Fibroblast of skin of right quadriceps (primary cell): ENCODE measurements at regions not wholly inside any gene's neighbourhood (a gene's known extent, or its start where the extent isn't known, plus 50 kb on each side); places are given as distances from the start of the nearest gene placed in this dataset.

Experiments used
- DNase-seq: peaks from one replicate; pipeline ENCODE4 v3.0.0-alpha.2; 2013

- peak; percentile 51 for DNase-seq
Observed at GRCh38 chr10:10126218-10126617, 891.5 kb upstream of the CELF2 start.

DNA sequence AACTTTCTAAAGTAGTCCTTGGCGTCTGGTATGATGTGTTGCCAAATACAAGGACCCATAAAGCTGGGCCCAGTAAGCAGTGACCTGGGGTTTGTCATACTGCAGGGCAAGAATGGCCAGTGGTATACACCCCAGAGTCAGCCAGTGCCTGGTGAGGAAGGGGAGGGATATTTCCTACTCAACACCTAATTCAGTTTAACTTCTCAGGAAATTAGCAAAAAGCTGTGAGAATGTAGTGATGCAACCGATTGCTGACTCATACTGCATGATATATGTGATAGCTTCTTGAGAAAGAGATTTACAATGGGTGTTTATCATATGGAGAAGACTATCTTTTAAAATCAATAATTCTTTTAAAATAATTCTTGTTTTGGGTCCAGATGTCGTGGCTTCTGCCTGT, 889.3 kb upstream of the CELF2 start:
- DNase-seq = peak; percentile 55

DNA sequence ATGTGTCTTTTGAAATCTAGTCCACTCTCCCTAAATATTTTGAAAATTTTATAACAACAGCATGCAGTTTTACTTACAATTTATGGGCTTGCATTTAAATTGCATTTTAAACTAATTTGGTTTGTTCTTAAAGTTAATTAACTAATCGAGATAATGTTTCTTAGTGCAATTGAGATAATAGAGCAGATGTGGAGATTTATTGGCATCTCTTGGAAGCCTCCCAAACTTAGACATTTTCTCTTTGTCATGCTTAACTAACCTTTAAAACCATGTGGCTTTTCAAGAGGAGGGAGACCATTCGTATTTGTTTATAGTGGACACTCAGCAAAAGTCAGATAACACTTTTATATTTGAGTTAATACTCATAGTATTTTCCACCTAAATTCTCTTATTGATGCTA, 887.0 kb upstream of the CELF2 start:
- DNase-seq = no peak

DNA sequence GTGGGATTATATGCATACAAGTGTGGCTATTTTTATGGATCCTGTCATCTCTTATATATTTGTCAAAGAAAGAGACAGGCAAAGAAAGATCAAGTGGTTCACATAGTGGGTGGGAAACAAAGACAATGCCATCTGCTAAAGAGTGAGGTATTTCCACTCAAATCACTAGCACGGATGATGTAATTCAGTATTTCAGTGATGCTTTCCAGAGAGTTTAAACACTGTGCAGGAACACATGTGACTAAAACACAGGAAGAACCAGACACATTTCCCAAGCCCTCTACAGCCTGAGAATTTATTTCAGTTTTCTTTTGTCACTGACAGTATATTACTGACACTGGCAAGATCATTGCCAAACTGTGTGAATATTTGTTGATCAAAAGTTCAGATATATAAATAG, 885.7 kb upstream of the CELF2 start:
- DNase-seq = peak; percentile 2

GRCh38 chr10:10133281-10133680, 884.4 kb upstream of the CELF2 start:
- no peak for DNase-seq

GRCh38 chr10:10138685-10139084, 879.0 kb upstream of the CELF2 start:
- no peak for DNase-seq

GRCh38 chr10:10141782-10142382, 875.8 kb upstream of the CELF2 start:
- no peak for DNase-seq

DNA sequence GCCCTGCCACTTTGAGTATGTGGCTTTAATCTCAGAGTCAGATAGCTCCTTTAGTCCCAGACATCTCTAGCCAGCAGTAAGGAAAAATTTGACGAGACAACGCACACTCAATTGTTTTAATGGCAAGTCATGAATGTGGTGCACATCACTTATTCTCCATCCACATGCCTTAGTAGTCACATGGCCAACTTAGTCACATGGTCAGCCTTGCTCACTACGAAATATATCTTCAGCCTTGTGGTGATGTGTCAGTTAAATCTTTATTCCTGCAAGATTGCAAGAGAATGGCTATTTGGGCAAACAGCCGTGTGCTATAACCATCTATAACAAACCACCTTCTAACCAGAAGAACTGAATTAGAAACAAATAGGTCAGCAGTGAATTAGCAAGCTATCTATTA, 871.1 kb upstream of the CELF2 start:
- no peak for DNase-seq

DNA sequence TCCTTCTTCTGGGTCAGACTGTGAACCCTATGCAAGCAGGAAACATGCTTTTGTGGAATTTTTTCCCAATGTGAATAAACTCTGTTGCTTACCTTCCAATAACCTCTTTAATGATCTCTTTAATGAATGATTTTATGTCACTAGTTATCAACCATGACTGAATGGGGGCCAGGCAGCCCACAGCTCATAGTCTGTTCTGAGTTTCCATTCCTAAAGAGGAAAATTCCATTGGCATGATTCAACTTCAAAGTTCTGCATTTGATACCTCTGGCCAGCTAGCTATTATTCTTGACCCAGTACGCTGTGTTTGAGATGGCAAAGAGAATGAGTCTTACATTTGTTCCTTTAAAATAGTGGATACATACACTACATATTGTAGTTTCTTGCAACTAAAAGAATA, 867.8 kb upstream of the CELF2 start:
- DNase-seq = peak; percentile 4

- no peak for DNase-seq
Observed at GRCh38 chr10:10156917-10157600, 860.6 kb upstream of the CELF2 start.

- no peak for DNase-seq
Observed at GRCh38 chr10:10160821-10161312, 856.8 kb upstream of the CELF2 start.

DNA sequence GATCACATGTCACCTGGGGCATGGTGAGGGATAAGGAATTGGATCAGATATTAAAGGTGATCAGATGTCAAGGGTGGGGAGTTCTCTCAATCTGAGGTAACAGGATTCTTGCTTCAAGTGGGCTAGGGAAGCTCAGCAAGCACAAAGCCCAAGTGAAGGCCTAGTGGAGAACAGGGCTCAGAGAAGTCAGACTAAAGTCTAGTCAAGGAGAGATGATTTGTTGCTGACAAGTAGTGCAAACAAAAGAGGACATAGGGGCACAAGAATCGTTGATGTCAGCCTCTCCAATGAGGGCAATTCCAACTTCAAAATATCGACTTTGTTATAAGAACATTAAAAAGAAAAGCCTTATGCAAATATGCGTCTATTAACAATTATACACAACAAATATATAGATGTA, 852.8 kb upstream of the CELF2 start:
- no peak for DNase-seq

GRCh38 chr10:10165415-10165814, 852.3 kb upstream of the CELF2 start:
- no peak for DNase-seq

DNA sequence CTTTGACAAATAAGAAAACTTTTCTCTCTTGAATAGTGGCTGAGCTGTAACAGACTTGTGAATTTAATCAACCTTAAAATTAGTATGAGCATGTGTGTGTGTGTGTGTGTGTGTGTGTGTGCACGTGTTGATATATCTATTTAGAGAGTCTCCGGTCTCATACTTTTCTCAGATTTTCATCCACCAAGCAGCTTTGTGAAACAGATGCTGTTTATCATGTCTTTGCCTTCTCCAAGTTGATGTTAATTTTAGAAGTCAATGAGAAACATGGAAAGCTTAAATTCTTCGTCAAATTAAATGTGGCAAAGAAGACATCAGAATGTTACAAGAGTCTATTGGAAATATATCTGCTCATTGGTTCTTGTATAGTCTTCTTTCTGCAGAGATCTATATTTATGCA, 839.2 kb upstream of the CELF2 start:
- DNase-seq = no peak

DNA sequence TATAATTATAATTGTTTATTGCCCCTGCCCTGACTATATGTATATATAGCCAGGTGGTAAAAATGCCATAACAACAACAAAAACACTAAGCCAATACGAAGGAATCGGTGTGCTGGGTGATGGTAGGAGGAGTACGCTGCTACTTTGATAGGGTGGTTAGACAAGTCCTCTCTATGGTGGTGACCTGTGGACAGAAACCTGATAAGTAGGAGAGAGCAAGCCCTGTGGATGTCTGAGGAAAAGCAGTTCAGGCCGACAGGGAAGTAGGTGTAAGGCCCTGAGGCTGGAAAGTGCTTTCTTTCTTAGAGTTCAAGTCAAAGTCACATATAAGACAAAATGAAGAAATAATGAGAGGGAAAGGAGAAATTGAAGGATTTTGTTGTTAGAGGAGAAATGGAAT, 823.8 kb upstream of the CELF2 start:
- no peak for DNase-seq

DNA sequence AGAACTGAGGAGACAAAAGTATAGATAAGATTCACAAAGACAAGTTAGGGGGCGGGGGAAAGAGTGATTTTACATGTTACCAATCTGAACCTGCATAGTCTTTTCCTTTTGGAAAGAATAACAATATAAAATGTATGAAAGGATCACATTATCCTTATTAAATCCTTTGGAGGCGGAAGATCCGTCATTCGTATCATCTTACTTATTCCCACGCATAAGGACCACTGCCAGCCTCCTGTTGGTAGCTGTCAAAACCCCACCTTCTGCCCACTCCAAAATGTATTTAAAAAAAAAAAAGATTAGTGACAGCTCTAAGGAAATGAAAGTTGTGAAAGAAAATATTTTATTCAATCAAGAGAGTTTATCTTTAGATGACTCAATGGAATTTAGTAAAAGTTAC, 821.0 kb upstream of the CELF2 start:
- no peak for DNase-seq

- no peak for DNase-seq
Observed at GRCh38 chr10:10197423-10197822, 820.2 kb upstream of the CELF2 start.

DNA sequence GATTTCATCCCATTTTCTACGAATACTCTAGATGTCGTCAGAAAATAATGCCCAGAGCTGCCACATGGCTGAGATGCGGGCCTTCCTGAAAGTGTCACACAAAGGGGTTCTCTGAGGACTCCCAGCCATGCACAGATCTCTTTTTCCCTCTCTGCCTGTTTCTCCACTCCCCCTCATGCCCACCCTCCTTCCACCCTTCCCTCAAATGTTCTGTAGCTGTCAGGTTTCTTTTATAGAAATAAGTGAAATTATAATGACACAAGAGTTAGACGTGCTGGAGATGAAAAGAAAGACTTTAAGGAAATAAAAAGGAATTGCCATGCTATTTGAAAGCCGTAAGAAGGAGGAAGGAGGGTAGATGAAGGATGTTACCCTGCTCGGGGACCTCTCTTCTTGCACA, 819.3 kb upstream of the CELF2 start:
- DNase-seq = no peak

DNA sequence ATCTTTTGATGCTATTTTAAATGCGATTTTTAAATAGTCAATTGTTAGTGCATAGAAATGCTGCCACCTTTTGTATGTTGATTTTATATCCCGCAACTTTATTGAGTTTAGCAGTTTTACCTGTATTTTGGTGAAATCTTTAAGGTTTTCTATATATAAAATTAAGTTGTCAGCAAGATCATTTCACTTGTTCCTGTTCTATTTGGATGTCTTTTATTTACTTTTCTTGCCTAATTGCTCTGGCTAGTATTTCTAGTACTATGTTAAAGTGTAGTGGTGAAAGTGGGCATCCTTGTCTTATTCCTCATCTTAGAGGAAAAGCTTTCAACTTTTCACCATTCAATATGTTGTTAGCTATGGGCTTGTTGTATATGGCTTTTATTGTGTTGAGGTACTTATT, 813.3 kb upstream of the CELF2 start:
- DNase-seq = no peak

GRCh38 chr10:10205906-10206305, 811.8 kb upstream of the CELF2 start:
- peak; percentile 13 for DNase-seq

- no peak for DNase-seq
Observed at GRCh38 chr10:10207538-10207937, 810.1 kb upstream of the CELF2 start.

- peak; percentile 88 for DNase-seq
Observed at GRCh38 chr10:10208196-10208595, 809.5 kb upstream of the CELF2 start.

DNA sequence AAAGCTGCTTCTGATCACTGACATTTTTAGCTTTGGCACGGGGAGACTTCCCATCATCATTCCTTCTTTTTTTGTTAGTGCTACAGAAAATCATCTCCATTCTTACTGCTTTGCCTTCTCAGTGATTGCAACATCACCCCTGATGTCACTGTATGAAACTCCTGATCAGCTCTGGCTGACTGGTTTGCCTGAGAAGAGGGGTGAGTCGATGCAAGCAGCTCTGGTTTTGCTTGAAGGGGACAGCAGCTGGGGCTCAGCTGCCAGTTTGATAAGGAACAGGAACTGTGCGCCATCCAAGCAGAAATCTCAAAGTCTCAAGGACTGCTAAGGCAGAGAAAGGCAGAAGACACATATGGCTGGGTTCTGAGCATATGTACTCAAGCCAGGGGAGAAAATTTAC, 808.5 kb upstream of the CELF2 start:
- peak; percentile 84 for DNase-seq

DNA sequence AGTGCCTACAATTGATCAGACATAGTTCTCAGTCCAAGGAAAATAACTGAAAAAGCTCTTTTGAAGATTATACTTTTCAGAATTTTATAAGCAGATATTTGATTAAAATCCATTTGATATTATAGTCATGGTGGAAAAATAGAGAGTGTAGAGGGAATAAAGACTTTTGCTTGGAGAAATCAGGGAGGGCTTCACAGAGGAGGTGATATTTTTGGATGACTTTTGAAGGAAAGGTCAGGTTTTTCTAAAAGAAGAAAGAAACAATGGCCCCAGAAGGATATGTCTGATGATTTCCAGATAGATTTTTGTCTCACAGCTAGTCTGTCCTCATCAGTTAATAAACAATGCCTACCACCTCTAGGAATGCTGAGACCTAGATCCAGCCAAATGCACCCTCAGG, 806.3 kb upstream of the CELF2 start:
- DNase-seq = no peak

- DNase-seq = no peak
Observed at GRCh38 chr10:10213237-10213636, 804.4 kb upstream of the CELF2 start.
